GM20431 (cell line): ENCODE measurements at regions not wholly inside any gene's neighbourhood (a gene's known extent, or its start where the extent isn't known, plus 50 kb on each side); places are given as distances from the start of the nearest gene placed in this dataset.

ENCODE experiments used
- in situ Hi-C: fragments of 300-500 bp; cut with MseI, MboI; formaldehyde crosslinking; loops from one replicate; pipeline ENCODE4 v1.15.0; 2020; ENCODE audit warnings: low sequenced_read_pairs; ENCODE audit not compliant: unreplicated experiment

- in situ Hi-C loops: no loop called here
Observed at GRCh38 chr1:168365719-168366479, 85.2 kb downstream of the TBX19 start.
